GM12878 (cell line): ENCODE measurements at regions not wholly inside any gene's neighbourhood (a gene's known extent, or its start where the extent isn't known, plus 50 kb on each side); places are given as distances from the start of the nearest gene placed in this dataset.

ENCODE experiments used
- ATAC-seq: fragments of 200-7000 bp; cut with Tn5 transposase; 3 replicates; pipeline ENCODE4 v1.9.1; 2020; ENCODE audit warnings: mild to moderate bottlenecking, moderate library complexity
- BruUV-seq: library from RNA; stranded (reverse); fragments of 400-500 nt; replicated peaks from 2 replicates; lab custom pipeline; 2021; lab: Mats Ljungman, UMichigan
- CTCF ChIA-PET: fragments of 300-600 bp; sonication (Branson Sonifier 250); formaldehyde crosslinking; extraction: SDS; loops from one replicate; lab custom pipeline; 2021; ENCODE audit warnings: inconsistent platforms; lab: Yijun Ruan, JAX
- POLR2A ChIA-PET: fragments of 350-600 bp; formaldehyde crosslinking; extraction: SDS; loops from one replicate; lab custom pipeline; 2021; ENCODE audit warnings: inconsistent platforms; lab: Charles Lee
- RAD21 ChIA-PET: fragments of 300-600 bp; sonication (Branson Sonifier 250); formaldehyde crosslinking; loops from one replicate; lab custom pipeline; 2023; ENCODE audit warnings: antibody characterized with exemption; ENCODE audit not compliant: unreplicated experiment; lab: Charles Lee
- SMC1A ChIA-PET: fragments of 300-600 bp; sonication (Branson Sonifier 250); formaldehyde crosslinking; loops from one replicate; lab custom pipeline; 2023; ENCODE audit not compliant: unreplicated experiment, uncharacterized antibody; lab: Charles Lee
- DNase-seq: peaks from one replicate; pipeline ENCODE4 v3.0.0-alpha.2; 2011; ENCODE audit warnings: low read depth, low spot score
- FAIRE-seq: peaks from 3 replicates; lab custom pipeline; 2011; peaks lifted over from hg19 to GRCh38; lab: Jason Lieb, UNC
- H2AFZ ChIP-seq: 2 replicates; pipeline ENCODE4 v1.6.0; 2011; ENCODE audit warnings: low read depth, low read length, control low read depth; ENCODE audit not compliant: control insufficient read depth
- H3K27ac ChIP-seq: 2 replicates; pipeline ENCODE4 v1.5.1; 2011; ENCODE audit warnings: control low read depth; ENCODE audit not compliant: control insufficient read depth, insufficient read depth
- H3K27me3 ChIP-seq, 2 experiments: replicated peaks in 1 of 2; 2 replicates each; pipeline versions ENCODE4 v1.6.0 to v1.6.1; 2011; ENCODE audit warnings: low read length in 1 of 2; ENCODE audit not compliant: control insufficient read depth in 2 of 2, insufficient read depth in 2 of 2
- H3K36me3 ChIP-seq, 2 experiments: 2 replicates each; pipeline ENCODE4 v1.5.1; 2011; ENCODE audit warnings: low read length in 1 of 2; ENCODE audit not compliant: control insufficient read depth in 2 of 2, insufficient read depth in 2 of 2
- H3K4me1 ChIP-seq: 2 replicates; pipeline ENCODE4 v1.6.1; 2011; ENCODE audit warnings: mild to moderate bottlenecking, low read length, moderate library complexity, mixed read lengths; ENCODE audit not compliant: control insufficient read depth, insufficient read depth
- H3K4me2 ChIP-seq: 2 replicates; pipeline ENCODE4 v1.6.0; 2011; ENCODE audit warnings: control low read depth; ENCODE audit not compliant: control insufficient read depth, insufficient read depth
- H3K4me3 ChIP-seq: fragments of 200-600 bp; sonication (generic); 2 replicates; pipeline ENCODE4 v1.5.1; 2016
- H3K79me2 ChIP-seq: 2 replicates; pipeline ENCODE4 v1.6.0; 2011; ENCODE audit warnings: low read length; ENCODE audit not compliant: control insufficient read depth, insufficient read depth
- H3K9ac ChIP-seq: 2 replicates; pipeline ENCODE4 v1.8.0; 2011; ENCODE audit warnings: low read length, control low read depth, mixed read lengths; ENCODE audit not compliant: control insufficient read depth, insufficient read depth
- H3K9me3 ChIP-seq: replicated peaks from 3 replicates; pipeline ENCODE4 v1.5.1; 2011; ENCODE audit warnings: mild to moderate bottlenecking, low read length; ENCODE audit not compliant: control insufficient read depth, insufficient read depth
- H4K20me1 ChIP-seq: 2 replicates; pipeline ENCODE4 v1.6.0; 2011; ENCODE audit not compliant: control insufficient read depth, insufficient read depth
- CBFB ChIP-seq: IDR thresholded peaks from 2 replicates; pipeline ENCODE4 v1.6.1; 2016; ENCODE audit warnings: antibody characterized with exemption, low read depth
- FOXK2 ChIP-seq: fragments of 450-650 bp; IDR thresholded peaks from 2 replicates; pipeline ENCODE4 v1.6.1; 2017; ENCODE audit warnings: mild to moderate bottlenecking, moderate library complexity
- FOXM1 ChIP-seq: IDR thresholded peaks from 2 replicates; pipeline ENCODE4 v1.6.1; 2012; ENCODE audit warnings: low read depth, mild to moderate bottlenecking, inconsistent platforms, low read length, moderate library complexity
- HDAC6 ChIP-seq: fragments of 200-600 bp; sonication (generic); IDR thresholded peaks from one replicate; pipeline ENCODE4 v1.8.0; 2017; ENCODE audit warnings: antibody characterized with exemption; ENCODE audit not compliant: unreplicated experiment
- JUNB ChIP-seq: IDR thresholded peaks from 2 replicates; pipeline ENCODE4 v1.6.1; 2016; ENCODE audit warnings: antibody characterized with exemption, mild to moderate bottlenecking
- JUND ChIP-seq: IDR thresholded peaks from 2 replicates; pipeline ENCODE4 v1.6.1; 2012; ENCODE audit warnings: low read depth, mild to moderate bottlenecking, low read length, improper control_type of control experiment, moderate library complexity
- NBN ChIP-seq: fragments of 450-650 bp; IDR thresholded peaks from 2 replicates; pipeline ENCODE4 v1.6.1; 2016
- SMC3 ChIP-seq: IDR thresholded peaks from 2 replicates; pipeline ENCODE4 v1.6.1; 2011; ENCODE audit warnings: low read length, improper control_type of control experiment, borderline replicate concordance
- SUZ12 ChIP-seq: fragments of 200-600 bp; sonication (generic); IDR thresholded peaks from one replicate; pipeline ENCODE4 v1.6.1; 2018; ENCODE audit warnings: antibody characterized with exemption, mild to moderate bottlenecking; ENCODE audit not compliant: unreplicated experiment
- ZNF207 ChIP-seq: fragments of 450-650 bp; IDR thresholded peaks from 2 replicates; pipeline ENCODE4 v1.6.1; 2014; ENCODE audit warnings: antibody characterized with exemption, mild to moderate bottlenecking, borderline replicate concordance
- ZNF217 ChIP-seq: fragments of 450-650 bp; IDR thresholded peaks from 2 replicates; pipeline ENCODE4 v1.6.1; 2017; ENCODE audit warnings: antibody characterized with exemption, mild to moderate bottlenecking
- WGBS: methylation state at CpG from one replicate; pipeline ENCODE4 v1.1.6; 2016; ENCODE audit warnings: low lambda C conversion rate; ENCODE audit not compliant: insufficient replicate concordance, insufficient coverage; ENCODE audit errors: missing lambda C conversion rate; 5-methylcytosine and 5-hydroxymethylcytosine counted together
- in situ Hi-C: fragments of 300-500 bp; cut with MboI; formaldehyde crosslinking; loops from 9 replicates; pipeline ENCODE4 v1.14.3; 2018; ENCODE audit warnings: mixed read lengths
- intact Hi-C: fragments of 100-400 bp; cut with micrococcal nuclease; formaldehyde crosslinking; loops from one replicate; pipeline ENCODE4 v1.14.2; 2022; ENCODE audit not compliant: unreplicated experiment
- TF ChIP-seq, protein P1 (sequence below), 3 experiments: IDR thresholded peaks in 2 of 3; conservative IDR thresholded peaks in 1 of 3; 2 replicates each; pipeline ENCODE4 v1.5.1; 2011; ENCODE audit warnings: low read depth in 3 of 3, low read length in 3 of 3, mild to moderate bottlenecking in 3 of 3, control low read depth in 2 of 3, moderate library complexity in 2 of 3, inconsistent platforms in 1 of 3, mixed read lengths in 1 of 3; ENCODE audit not compliant: control insufficient read depth in 2 of 3, insufficient read depth in 1 of 3; ENCODE audit errors: extremely low read depth in 1 of 3
- TF ChIP-seq, protein P2 (sequence below): fragments of 450-650 bp; IDR thresholded peaks from 2 replicates; pipeline ENCODE4 v1.6.1; 2017; ENCODE audit warnings: mild to moderate bottlenecking, low read depth, inconsistent platforms; ENCODE audit not compliant: poor library complexity, severe bottlenecking
- TF ChIP-seq, protein P3 (sequence below): fragments of 450-650 bp; IDR thresholded peaks from 2 replicates; pipeline ENCODE4 v1.6.1; 2017; ENCODE audit warnings: borderline replicate concordance

DNA sequence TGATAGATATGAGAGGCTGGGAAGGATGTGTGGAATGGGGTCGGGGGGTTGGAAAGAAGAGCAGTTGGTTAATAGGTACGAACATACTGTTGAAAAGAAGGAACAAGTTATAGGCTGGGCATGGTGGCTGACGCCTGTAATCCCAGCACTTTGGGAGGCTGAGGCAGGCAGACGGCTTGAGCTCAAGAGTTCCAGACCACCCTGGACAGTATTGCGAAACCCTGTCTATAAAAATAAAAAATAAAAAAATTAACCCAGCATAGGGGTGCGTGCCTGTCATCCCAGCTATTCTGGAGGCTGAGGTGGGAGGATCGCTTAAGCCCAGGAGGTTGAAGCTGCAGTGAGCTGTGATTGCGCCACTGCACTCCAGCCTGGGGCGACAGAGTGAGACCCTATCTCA, 58.5 kb upstream of the NHSL2 start:
- FAIRE-seq, result no peak
- ChIA-PET SMC1A (no interaction called here), RAD21 (no interaction called here)

DNA sequence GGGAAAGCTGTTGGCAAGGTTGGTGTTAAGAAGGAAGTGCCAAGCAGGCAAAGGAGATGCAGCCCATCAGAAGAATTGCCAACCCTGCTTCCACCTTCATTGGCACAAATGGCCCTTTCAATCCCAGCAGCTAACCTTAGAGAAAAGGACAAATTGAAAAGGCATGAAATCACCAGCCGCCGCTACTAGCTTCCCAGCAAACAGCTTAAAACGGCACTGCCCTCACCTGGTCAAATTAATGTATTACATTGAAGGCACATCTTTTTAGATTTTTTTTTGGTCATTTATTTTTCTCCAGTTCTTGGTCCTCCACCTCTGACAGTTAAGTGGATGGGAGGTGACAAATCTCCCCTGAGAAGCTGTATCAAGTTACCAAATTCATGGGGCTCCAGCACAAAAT, 51.0 kb upstream of the NHSL2 start:
- no peaks in the 10 kb centered on the region for H3K36me3 ChIP-seq
- no peaks in the 10 kb centered on the region for H3K4me1 ChIP-seq
- ChIA-PET CTCF (interaction anchor here (1.0 to 1.3 kb wide), 2 partner anchors 59 to 207 kb away, joined by 3 read pairs; no protein-coding TSS in a partner anchor), RAD21 (interaction anchor here (1.0 kb wide), 1 partner anchor 190 kb away, joined by 5 read pairs; no protein-coding TSS in a partner anchor), SMC1A (interaction anchor here (1.4 kb wide), 1 partner anchor 189 kb away, joined by 7 read pairs; no protein-coding TSS in a partner anchor), POLR2A (no interaction called here)
- H2AFZ ChIP-seq, result no peak overlapping the region
- in situ Hi-C loops, result loop anchor here (25.0 kb wide), 2 partner anchors 197 to 397 kb away; partner anchors contain the start of gene LOC101059915
- no peak overlapping the region for H3K27ac ChIP-seq
- H3K79me2 ChIP-seq, result no peaks in the 10 kb centered on the region
- no peak overlapping the region for H3K4me3 ChIP-seq
- BruUV-seq, result no TSS peak
- WGBS, result 2% methylated on average over 3 of the region's 3 CpGs
- H3K4me2 ChIP-seq, result no peak overlapping the region
- no peak overlapping the region for H3K9ac ChIP-seq
- DNase-seq (no peak), ATAC-seq (peak; percentile 55), FAIRE-seq (peak; percentile 44)
- intact Hi-C loops, result loop anchor here (1.0 kb wide), 1 partner anchor 190 kb away; no protein-coding TSS in a partner anchor
- no peaks in the 10 kb centered on the region for H4K20me1 ChIP-seq
- no peaks in the 10 kb centered on the region for H3K27me3 ChIP-seq
- no peaks in the 10 kb centered on the region for H3K9me3 ChIP-seq
- TF ChIP-seq, protein P1, sequence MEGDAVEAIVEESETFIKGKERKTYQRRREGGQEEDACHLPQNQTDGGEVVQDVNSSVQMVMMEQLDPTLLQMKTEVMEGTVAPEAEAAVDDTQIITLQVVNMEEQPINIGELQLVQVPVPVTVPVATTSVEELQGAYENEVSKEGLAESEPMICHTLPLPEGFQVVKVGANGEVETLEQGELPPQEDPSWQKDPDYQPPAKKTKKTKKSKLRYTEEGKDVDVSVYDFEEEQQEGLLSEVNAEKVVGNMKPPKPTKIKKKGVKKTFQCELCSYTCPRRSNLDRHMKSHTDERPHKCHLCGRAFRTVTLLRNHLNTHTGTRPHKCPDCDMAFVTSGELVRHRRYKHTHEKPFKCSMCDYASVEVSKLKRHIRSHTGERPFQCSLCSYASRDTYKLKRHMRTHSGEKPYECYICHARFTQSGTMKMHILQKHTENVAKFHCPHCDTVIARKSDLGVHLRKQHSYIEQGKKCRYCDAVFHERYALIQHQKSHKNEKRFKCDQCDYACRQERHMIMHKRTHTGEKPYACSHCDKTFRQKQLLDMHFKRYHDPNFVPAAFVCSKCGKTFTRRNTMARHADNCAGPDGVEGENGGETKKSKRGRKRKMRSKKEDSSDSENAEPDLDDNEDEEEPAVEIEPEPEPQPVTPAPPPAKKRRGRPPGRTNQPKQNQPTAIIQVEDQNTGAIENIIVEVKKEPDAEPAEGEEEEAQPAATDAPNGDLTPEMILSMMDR (IDR thresholded peaks at IDR 0.05 in 2 of 3, conservative IDR thresholded peaks at IDR 0.05 in 1 of 3; ENCODE audit: control insufficient read depth in 2 of 3, extremely low read depth in 1 of 3, insufficient read depth in 1 of 3, low read depth in 3 of 3, low read length in 3 of 3), result peak; percentile 56 to 65 (median 59)
- TF ChIP-seq, protein P2, sequence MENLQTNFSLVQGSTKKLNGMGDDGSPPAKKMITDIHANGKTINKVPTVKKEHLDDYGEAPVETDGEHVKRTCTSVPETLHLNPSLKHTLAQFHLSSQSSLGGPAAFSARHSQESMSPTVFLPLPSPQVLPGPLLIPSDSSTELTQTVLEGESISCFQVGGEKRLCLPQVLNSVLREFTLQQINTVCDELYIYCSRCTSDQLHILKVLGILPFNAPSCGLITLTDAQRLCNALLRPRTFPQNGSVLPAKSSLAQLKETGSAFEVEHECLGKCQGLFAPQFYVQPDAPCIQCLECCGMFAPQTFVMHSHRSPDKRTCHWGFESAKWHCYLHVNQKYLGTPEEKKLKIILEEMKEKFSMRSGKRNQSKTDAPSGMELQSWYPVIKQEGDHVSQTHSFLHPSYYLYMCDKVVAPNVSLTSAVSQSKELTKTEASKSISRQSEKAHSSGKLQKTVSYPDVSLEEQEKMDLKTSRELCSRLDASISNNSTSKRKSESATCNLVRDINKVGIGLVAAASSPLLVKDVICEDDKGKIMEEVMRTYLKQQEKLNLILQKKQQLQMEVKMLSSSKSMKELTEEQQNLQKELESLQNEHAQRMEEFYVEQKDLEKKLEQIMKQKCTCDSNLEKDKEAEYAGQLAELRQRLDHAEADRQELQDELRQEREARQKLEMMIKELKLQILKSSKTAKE, result no peak
- TF ChIP-seq SMC3 (peak; percentile 60; the same call in 1 of the 2 replicates), ZNF217 (no peak), CBFB (no peak), JUNB (no peak), NBN (no peak), SUZ12 (no peak), FOXM1 (no peak), JUND (no peak)

More for the DNA sequence above, 58.5 kb upstream of the NHSL2 start:
- no TSS peak for BruUV-seq
- Histone ChIP-seq H4K20me1 (no peaks in the 10 kb centered on the region), H3K27ac (no peak overlapping the region), H3K9ac (no peak overlapping the region)
- intact Hi-C loops, result no loop called here
- in situ Hi-C loops, result loop anchor here (25.0 kb wide), 2 partner anchors 190 to 390 kb away; partner anchors contain the start of gene LOC101059915
- no peak for TF ChIP-seq HDAC6
- TF ChIP-seq FOXK2, result no peak
- TF ChIP-seq, protein P3, sequence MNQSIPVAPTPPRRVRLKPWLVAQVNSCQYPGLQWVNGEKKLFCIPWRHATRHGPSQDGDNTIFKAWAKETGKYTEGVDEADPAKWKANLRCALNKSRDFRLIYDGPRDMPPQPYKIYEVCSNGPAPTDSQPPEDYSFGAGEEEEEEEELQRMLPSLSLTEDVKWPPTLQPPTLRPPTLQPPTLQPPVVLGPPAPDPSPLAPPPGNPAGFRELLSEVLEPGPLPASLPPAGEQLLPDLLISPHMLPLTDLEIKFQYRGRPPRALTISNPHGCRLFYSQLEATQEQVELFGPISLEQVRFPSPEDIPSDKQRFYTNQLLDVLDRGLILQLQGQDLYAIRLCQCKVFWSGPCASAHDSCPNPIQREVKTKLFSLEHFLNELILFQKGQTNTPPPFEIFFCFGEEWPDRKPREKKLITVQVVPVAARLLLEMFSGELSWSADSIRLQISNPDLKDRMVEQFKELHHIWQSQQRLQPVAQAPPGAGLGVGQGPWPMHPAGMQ, result no peak
- no peak for TF ChIP-seq ZNF207
- TF ChIP-seq, all 136 proteins: peak for 0
- Histone ChIP-seq H3K36me3 (no peaks in the 10 kb centered on the region), H3K4me2 (no peak overlapping the region), H2AFZ (no peak overlapping the region), H3K9me3 (no peaks in the 10 kb centered on the region), H3K79me2 (no peaks in the 10 kb centered on the region), H3K4me3 (no peak overlapping the region), H3K27me3 (no peaks in the 10 kb centered on the region), H3K4me1 (no peaks in the 10 kb centered on the region)
- CTCF ChIA-PET, result no interaction called here
- no peak for DNase-seq
- WGBS, result 15% methylated on average over 9 of the region's 9 CpGs
- POLR2A ChIA-PET, result no interaction called here
- no peak for ATAC-seq
